ENCODE measurements at regions not wholly inside any gene's neighbourhood (a gene's known extent, or its start where the extent isn't known, plus 50 kb on each side); places are given as distances from the start of the nearest gene placed in this dataset.

- TF ChIP-seq POLR2A (IDR thresholded peaks at IDR 0.05; ENCODE audit: low read length) (no peak), NR3C1 (IDR thresholded peaks at IDR 0.05) (no peak), CEBPB (IDR thresholded peaks at IDR 0.05) (no peak), CTCF (IDR thresholded peaks at IDR 0.05) (no peak), PBX3 (IDR thresholded peaks at IDR 0.05) (no peak), RNF2 (IDR thresholded peaks at IDR 0.05; ENCODE audit: borderline replicate concordance, low read depth) (no peak), MAZ (IDR thresholded peaks at IDR 0.05; ENCODE audit: borderline replicate concordance, low read depth, low read length) (no peak), CHD4 (IDR thresholded peaks at IDR 0.05; ENCODE audit: borderline replicate concordance) (no peak), E2F6 (IDR thresholded peaks at IDR 0.05; ENCODE audit: borderline replicate concordance, low read depth) (no peak), EHMT2 (IDR thresholded peaks at IDR 0.05; ENCODE audit: low read depth) (no peak), HMGXB4 (CRISPR knock-in tag; IDR thresholded peaks at IDR 0.05; ENCODE audit: borderline replicate concordance) (no peak)
These were observed 81.7 kb upstream of the DPH6 start for GRCh38 chr15:35627696-35628095.
